ENCODE measurements at regions not wholly inside any gene's neighbourhood (a gene's known extent, or its start where the extent isn't known, plus 50 kb on each side); places are given as distances from the start of the nearest gene placed in this dataset.
A peak's percentile ranks its signal among the peaks of the same experiment; 100 is the strongest.

GRCh38 chr2:9145109-9145751 is 61.4 kb upstream of the ASAP2 start:
- no peak for DNase-seq
- Histone ChIP-seq H3K36me3 (no peaks in the 10 kb centered on the region), H3K27me3 (ENCODE audit: low read depth) (peaks cover 12% of the 10 kb centered on the region), H3K4me3 (no peak overlapping the region), H3K4me1 (peaks cover 13% of the 10 kb centered on the region), H3K9me3 (replicated peaks) (no peaks in the 10 kb centered on the region), H3K27ac (replicated peaks) (no peak overlapping the region)
- TF ChIP-seq CTCF (IDR thresholded peaks at IDR 0.05; ENCODE audit: borderline replicate concordance) = no peak
- intact Hi-C loops (cut with micrococcal nuclease) = loop anchor here (10.0 kb wide), 1 partner anchor 60 kb away; the partner anchor contains the start of gene ASAP2

GRCh38 chr2:9144617-9145016 is 62.0 kb upstream of the ASAP2 start:
- no peak overlapping the region for H3K4me3 ChIP-seq
- peaks cover 12% of the 10 kb centered on the region for H3K27me3 ChIP-seq (ENCODE audit: low read depth)
- DNase-seq = no peak
- no peak for TF ChIP-seq CTCF (IDR thresholded peaks at IDR 0.05; ENCODE audit: borderline replicate concordance)
- H3K36me3 ChIP-seq = no peaks in the 10 kb centered on the region
- H3K9me3 ChIP-seq (replicated peaks) = no peaks in the 10 kb centered on the region
- H3K4me1 ChIP-seq = peaks cover 13% of the 10 kb centered on the region
- intact Hi-C loops (cut with micrococcal nuclease) = loop anchor here (10.0 kb wide), 1 partner anchor 60 kb away; the partner anchor contains the start of gene ASAP2
- H3K27ac ChIP-seq (replicated peaks) = no peak overlapping the region

- intact Hi-C loops (cut with micrococcal nuclease) = loop anchor here (10.0 kb wide), 1 partner anchor 61 kb away; the partner anchor contains the start of gene ASAP2
- H3K27ac ChIP-seq (replicated peaks) = no peak overlapping the region
These were observed 62.6 kb upstream of the ASAP2 start for GRCh38 chr2:9144046-9144445.

GRCh38 chr2:9143264-9143815 is 63.3 kb upstream of the ASAP2 start:
- Histone ChIP-seq H3K36me3 (no peaks in the 10 kb centered on the region), H3K4me1 (peaks cover 13% of the 10 kb centered on the region), H3K27ac (replicated peaks) (peak overlapping the region; percentile 63), H3K4me3 (peak overlapping the region; percentile 50), H3K27me3 (ENCODE audit: low read depth) (peaks cover 12% of the 10 kb centered on the region), H3K9me3 (replicated peaks) (no peaks in the 10 kb centered on the region)
- intact Hi-C loops (cut with micrococcal nuclease) = loop anchor here (2.0 to 10.0 kb wide), 2 partner anchors 61 to 189 kb away; partner anchors contain the start of gene ASAP2
- no peak for TF ChIP-seq CTCF (IDR thresholded peaks at IDR 0.05; ENCODE audit: borderline replicate concordance)
- no peak for DNase-seq

More at GRCh38 chr2:9144046-9144445, 62.6 kb upstream of the ASAP2 start:
- DNase-seq = no peak
- TF ChIP-seq CTCF (IDR thresholded peaks at IDR 0.05; ENCODE audit: borderline replicate concordance) = no peak
- no peak overlapping the region for H3K4me3 ChIP-seq
- peaks cover 12% of the 10 kb centered on the region for H3K27me3 ChIP-seq (ENCODE audit: low read depth)
- H3K4me1 ChIP-seq = peaks cover 13% of the 10 kb centered on the region
- H3K9me3 ChIP-seq (replicated peaks) = no peaks in the 10 kb centered on the region
- no peaks in the 10 kb centered on the region for H3K36me3 ChIP-seq

- Histone ChIP-seq H3K4me3 (peak overlapping the region; percentile 50), H3K36me3 (no peaks in the 10 kb centered on the region), H3K4me1 (peaks cover 13% of the 10 kb centered on the region), H3K27me3 (ENCODE audit: low read depth) (peaks cover 12% of the 10 kb centered on the region), H3K9me3 (replicated peaks) (no peaks in the 10 kb centered on the region), H3K27ac (replicated peaks) (peak overlapping the region; percentile 63)
- peak; percentile 100 for TF ChIP-seq CTCF (IDR thresholded peaks at IDR 0.05; ENCODE audit: borderline replicate concordance)
- peak; percentile 86 for DNase-seq
- intact Hi-C loops (cut with micrococcal nuclease) = loop anchor here (2.0 to 10.0 kb wide), 2 partner anchors 62 to 190 kb away; partner anchors contain the start of gene ASAP2
These were observed 63.9 kb upstream of the ASAP2 start for GRCh38 chr2:9142551-9143263.
